ENCODE measurements at regions not wholly inside any gene's neighbourhood (a gene's known extent, or its start where the extent isn't known, plus 50 kb on each side); places are given as distances from the start of the nearest gene placed in this dataset.

GRCh38 chr10:3665316-3665908, 119.6 kb downstream of the KLF6 start:
- POLR2A ChIA-PET: no interaction called here
- BruUV-seq (replicated peaks): no TSS peak

More at GRCh38 chr10:3665316-3665908, 119.6 kb downstream of the KLF6 start:
- Histone ChIP-seq H3K4me3 (replicated peaks in 1 of 3; ENCODE audit: insufficient read depth in 1 of 3, low read depth in 1 of 3, low read length in 3 of 3) (no peak overlapping the region), H3K9me1 (replicated peaks; ENCODE audit: control insufficient read depth, extremely low read depth, insufficient read depth, low read length) (no peaks in the 10 kb centered on the region), H3K9me3 (replicated peaks; ENCODE audit: control insufficient read depth, insufficient read depth, low read length) (no peaks in the 10 kb centered on the region), H3K9ac (replicated peaks; ENCODE audit: extremely low read depth, insufficient read depth, low read length) (no peak overlapping the region), H3K4me1 (ENCODE audit: control insufficient read depth, extremely low read depth, insufficient read depth, low read length) (no peaks in the 10 kb centered on the region), H3K4me2 (ENCODE audit: insufficient read depth, low read length) (no peak overlapping the region), H3K27ac (ENCODE audit: insufficient read depth, low read depth, low read length) (no peak overlapping the region), H3K79me2 (ENCODE audit: control insufficient read depth, insufficient read depth, low read length) (no peaks in the 10 kb centered on the region), H3K27me3 (ENCODE audit: control insufficient read depth in 2 of 2, insufficient read depth in 2 of 2, low read length in 2 of 2) (no peaks in the 10 kb centered on the region), H3K36me3 (ENCODE audit: control insufficient read depth in 2 of 2, extremely low read depth in 1 of 2, insufficient read depth in 2 of 2, low read length in 2 of 2) (no peaks in the 10 kb centered on the region), H2AFZ (ENCODE audit: low read depth, low read length) (no peak overlapping the region), H4K20me1 (replicated peaks; ENCODE audit: control insufficient read depth, extremely low read depth, insufficient read depth, low read length) (no peaks in the 10 kb centered on the region)
- TF ChIP-seq POLR2A (IDR thresholded peaks at IDR 0.05; ENCODE audit: low read depth, low read length) (no peak), MAX (IDR thresholded peaks at IDR 0.05; ENCODE audit: insufficient read depth, insufficient read length) (no peak), EZH2 (IDR thresholded peaks at IDR 0.05; ENCODE audit: borderline replicate concordance, low read depth, low read length, severe bottlenecking) (no peak), JUN (IDR thresholded peaks at IDR 0.05; ENCODE audit: borderline replicate concordance, insufficient read depth, insufficient read length, low read depth) (no peak), MYC (IDR thresholded peaks at IDR 0.05; ENCODE audit: low read depth, low read length) (no peak), FOS (IDR thresholded peaks at IDR 0.05; ENCODE audit: borderline replicate concordance, insufficient read depth, low read length) (no peak), CTCF (IDR thresholded peaks at IDR 0.05; ENCODE audit: extremely low read depth in 1 of 2, insufficient read depth in 1 of 2, low read depth in 1 of 2, low read length in 2 of 2) (no peak)
- CTCF ChIA-PET: interaction anchor here (1.0 to 1.1 kb wide), 2 partner anchors 8 to 9 kb away, joined by 3 read pairs; no protein-coding TSS in a partner anchor
- dilution Hi-C loops (cut with MboI; ENCODE audit: extremely low pct_ligation_motif_present, low sequenced_read_pairs): no loop called here
- DNase-seq (ENCODE audit: low read depth, low spot score) (no peak), FAIRE-seq (no peak)
- intact Hi-C loops (cut with micrococcal nuclease): no loop called here
